ENCODE measurements at regions not wholly inside any gene's neighbourhood (a gene's known extent, or its start where the extent isn't known, plus 50 kb on each side); places are given as distances from the start of the nearest gene placed in this dataset.
A peak's percentile ranks its signal among the peaks of the same experiment; 100 is the strongest.
"Not testable (repeated sequence)": the region's sequence is repeated elsewhere in the genome, so short reads cannot be mapped to it uniquely, and the experiment has no call there.

GRCh38 chr7:12032146-12032545 is 178.9 kb upstream of the TMEM106B start:
- Histone ChIP-seq H3K4me3 (no peak overlapping the region), H3K27me3 (ENCODE audit: insufficient read depth) (no peaks in the 10 kb centered on the region), H3K9me2 (ENCODE audit: insufficient read depth) (no peaks in the 10 kb centered on the region), H2AFZ (no peak overlapping the region), H3K27ac (ENCODE audit: low read depth) (no peak overlapping the region), H3K4me2 (peak overlapping the region; percentile 30; the same call in 1 of the 2 replicates), H3K79me2 (replicated peaks; ENCODE audit: insufficient read depth) (no peaks in the 10 kb centered on the region), H3F3A (replicated peaks; ENCODE audit: low read depth) (no peaks in the 10 kb centered on the region), H3K4me1 (ENCODE audit: insufficient read depth) (peaks cover 12% of the 10 kb centered on the region; the same call in 1 of the 2 replicates), H3K36me3 (ENCODE audit: insufficient read depth) (no peaks in the 10 kb centered on the region), H4K20me1 (replicated peaks; ENCODE audit: insufficient read depth) (no peaks in the 10 kb centered on the region)
- TF ChIP-seq ZNF331 (CRISPR knock-in tag; IDR thresholded peaks at IDR 0.05; ENCODE audit: low read depth) (no peak), REST (IDR thresholded peaks at IDR 0.05; ENCODE audit: unreplicated experiment) (no peak), ETS1 (IDR thresholded peaks at IDR 0.05) (no peak), ZNF114 (CRISPR knock-in tag; IDR thresholded peaks at IDR 0.05) (no peak), NANOG (IDR thresholded peaks at IDR 0.05; ENCODE audit: borderline replicate concordance) (no peak)
- no peaks in the 10 kb centered on the region for H3K36me3 Mint-ChIP-seq (ENCODE audit: low read depth)
- ATAC-seq (peak; percentile 67), DNase-seq (ENCODE audit: low spot score) (peak; percentile 25)
- peak overlapping the region; percentile 81 for H3K27ac Mint-ChIP-seq
- peaks cover 24% of the 10 kb centered on the region for H3K4me1 Mint-ChIP-seq
- no peak overlapping the region for H3K4me3 Mint-ChIP-seq
- H3K27me3 Mint-ChIP-seq (ENCODE audit: insufficient read depth, low read depth, poor library complexity) = no peaks in the 10 kb centered on the region
- no peaks in the 10 kb centered on the region for H3K9me3 Mint-ChIP-seq

GRCh38 chr7:12043457-12043856 is 167.6 kb upstream of the TMEM106B start:
- not testable (repeated sequence) for H3K4me1 ChIP-seq (ENCODE audit: insufficient read depth); ATAC-seq; DNase-seq (ENCODE audit: low spot score); H2AFZ ChIP-seq; H3K4me3 ChIP-seq; H3K4me3 Mint-ChIP-seq; H3K9me3 Mint-ChIP-seq; H3K4me1 Mint-ChIP-seq; H3K36me3 Mint-ChIP-seq (ENCODE audit: low read depth); H4K20me1 ChIP-seq (replicated peaks; ENCODE audit: insufficient read depth); H3F3A ChIP-seq (replicated peaks; ENCODE audit: low read depth); H3K27ac ChIP-seq (ENCODE audit: low read depth); H3K79me2 ChIP-seq (replicated peaks; ENCODE audit: insufficient read depth); H3K9me2 ChIP-seq (ENCODE audit: insufficient read depth); H3K27ac Mint-ChIP-seq; H3K27me3 ChIP-seq (ENCODE audit: insufficient read depth); H3K4me2 ChIP-seq; H3K27me3 Mint-ChIP-seq (ENCODE audit: insufficient read depth, low read depth, poor library complexity); H3K36me3 ChIP-seq (ENCODE audit: insufficient read depth)

- Histone ChIP-seq H3K4me2 (no peak overlapping the region), H3K4me3 (no peak overlapping the region), H3K79me2 (replicated peaks; ENCODE audit: insufficient read depth) (no peaks in the 10 kb centered on the region), H3K9me2 (ENCODE audit: insufficient read depth) (peaks cover 7% of the 10 kb centered on the region; the same call in 1 of the 2 replicates), H3F3A (replicated peaks; ENCODE audit: low read depth) (no peaks in the 10 kb centered on the region), H3K36me3 (ENCODE audit: insufficient read depth) (peaks cover 13% of the 10 kb centered on the region; the same call in 1 of the 2 replicates), H3K4me1 (ENCODE audit: insufficient read depth) (peaks cover 8% of the 10 kb centered on the region), H3K27ac (ENCODE audit: low read depth) (no peak overlapping the region), H3K27me3 (ENCODE audit: insufficient read depth) (no peaks in the 10 kb centered on the region), H4K20me1 (replicated peaks; ENCODE audit: insufficient read depth) (no peaks in the 10 kb centered on the region), H2AFZ (no peak overlapping the region)
- DNase-seq (ENCODE audit: low spot score) (no peak), ATAC-seq (no peak)
- H3K4me1 Mint-ChIP-seq = peaks cover 6% of the 10 kb centered on the region
- H3K9me3 Mint-ChIP-seq = peaks cover 16% of the 10 kb centered on the region
- H3K4me3 Mint-ChIP-seq = no peak overlapping the region
- H3K36me3 Mint-ChIP-seq (ENCODE audit: low read depth) = peaks cover 20% of the 10 kb centered on the region
- no peaks in the 10 kb centered on the region for H3K27me3 Mint-ChIP-seq (ENCODE audit: insufficient read depth, low read depth, poor library complexity)
- no peak overlapping the region for H3K27ac Mint-ChIP-seq
- TF ChIP-seq EZH2phosphoT487 (IDR thresholded peaks at IDR 0.05; ENCODE audit: unreplicated experiment) (no peak), CTCF (conservative IDR thresholded peaks at IDR 0.05; ENCODE audit: low read depth in 2 of 2) (no peak), POLR2AphosphoS5 (IDR thresholded peaks at IDR 0.05; ENCODE audit: low read depth) (no peak), STAT1 (IDR thresholded peaks at IDR 0.05; ENCODE audit: unreplicated experiment) (no peak), ZNF331 (CRISPR knock-in tag; IDR thresholded peaks at IDR 0.05; ENCODE audit: low read depth) (no peak), ZNF114 (CRISPR knock-in tag; IDR thresholded peaks at IDR 0.05) (no peak), EZH2 (IDR thresholded peaks at IDR 0.05; ENCODE audit: low read depth, unreplicated experiment) (no peak)
These were observed 158.9 kb upstream of the TMEM106B start for GRCh38 chr7:12052211-12052610.
